Glutamatergic neuron (in vitro differentiated cells): ENCODE measurements at regions not wholly inside any gene's neighbourhood (a gene's known extent, or its start where the extent isn't known, plus 50 kb on each side); places are given as distances from the start of the nearest gene placed in this dataset.
"Not testable (repeated sequence)": the region's sequence is repeated elsewhere in the genome, so short reads cannot be mapped to it uniquely, and the experiment has no call there.

Experiments used
- DNase-seq: peaks from one replicate; pipeline ENCODE4 v3.0.0; 2022
- H3K27ac Mint-ChIP-seq: one replicate; pipeline ENCODE4 v1.8.0; 2020; ENCODE audit warnings: mild to moderate bottlenecking, mixed read lengths, inconsistent platforms; ENCODE audit not compliant: unreplicated experiment
- H3K27me3 Mint-ChIP-seq: one replicate; pipeline ENCODE4 v1.8.0; 2020; ENCODE audit warnings: mild to moderate bottlenecking, moderate library complexity, mixed read lengths, inconsistent platforms; ENCODE audit not compliant: unreplicated experiment
- H3K36me3 Mint-ChIP-seq: one replicate; pipeline ENCODE4 v1.8.0; 2020; ENCODE audit warnings: mild to moderate bottlenecking, mixed read lengths, inconsistent platforms; ENCODE audit not compliant: unreplicated experiment
- H3K4me1 Mint-ChIP-seq: one replicate; pipeline ENCODE4 v1.8.0; 2020; ENCODE audit warnings: mild to moderate bottlenecking, low read depth, mixed read lengths, inconsistent platforms; ENCODE audit not compliant: unreplicated experiment
- H3K4me3 Mint-ChIP-seq: one replicate; pipeline ENCODE4 v1.8.0; 2020; ENCODE audit warnings: mild to moderate bottlenecking, mixed read lengths, inconsistent platforms; ENCODE audit not compliant: unreplicated experiment
- H3K9me3 Mint-ChIP-seq: one replicate; pipeline ENCODE4 v1.8.0; 2020; ENCODE audit warnings: mild to moderate bottlenecking, moderate library complexity, mixed read lengths, inconsistent platforms; ENCODE audit not compliant: unreplicated experiment
- CTCF ChIP-seq: fragments of 200-600 bp; sonication (generic); IDR thresholded peaks from one replicate; pipeline ENCODE4 v1.5.0; 2021; ENCODE audit not compliant: partially characterized antibody, unreplicated experiment

DNA sequence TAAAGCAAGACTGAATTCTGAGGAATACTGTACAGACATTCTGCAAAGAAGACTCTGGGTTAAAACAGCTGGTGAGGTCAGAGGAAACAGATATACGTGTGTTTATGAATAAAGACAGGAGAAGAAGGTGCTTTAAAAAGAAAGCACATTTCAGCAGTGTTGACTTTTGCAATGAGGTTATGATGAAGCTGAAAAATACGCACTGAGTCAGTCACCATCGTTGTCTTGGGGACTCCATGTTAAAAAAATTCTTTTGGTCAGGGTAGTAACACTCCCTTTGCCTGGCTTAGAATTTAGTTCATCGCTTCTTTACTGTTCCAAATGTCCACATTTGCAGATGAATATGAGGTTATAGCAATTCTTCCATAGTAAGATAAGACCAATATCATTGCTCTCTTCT, 1049.0 kb downstream of the TSN start:
- Mint-ChIP-seq H3K36me3 (no peaks in the 10 kb centered on the region), H3K27me3 (no peaks in the 10 kb centered on the region), H3K4me3 (no peak overlapping the region), H3K9me3 (no peaks in the 10 kb centered on the region), H3K4me1 (no peaks in the 10 kb centered on the region), H3K27ac (no peak overlapping the region)
- no peak for TF ChIP-seq CTCF
- no peak for DNase-seq

DNA sequence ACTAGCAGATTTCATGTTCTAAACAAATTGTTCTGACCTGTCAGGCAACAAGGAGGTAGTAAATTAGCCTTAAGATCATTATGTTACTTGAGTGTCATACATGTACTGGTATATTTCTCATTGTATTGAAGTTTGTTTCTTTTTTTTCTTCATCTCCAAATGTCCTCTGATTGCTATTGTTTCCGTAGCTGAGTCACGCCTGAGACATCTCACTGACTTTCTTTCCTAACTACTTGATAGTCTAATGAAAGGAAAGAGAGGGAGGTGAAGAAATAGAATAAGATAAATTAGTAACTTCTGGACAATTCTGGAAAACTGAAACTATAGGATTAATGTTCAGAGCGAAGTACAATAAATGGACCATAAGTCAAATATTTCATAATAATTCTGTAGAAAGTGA, 1049.9 kb downstream of the TSN start:
- no peaks in the 10 kb centered on the region for H3K9me3 Mint-ChIP-seq
- H3K27ac Mint-ChIP-seq = no peak overlapping the region
- no peak for TF ChIP-seq CTCF
- H3K36me3 Mint-ChIP-seq = no peaks in the 10 kb centered on the region
- no peaks in the 10 kb centered on the region for H3K27me3 Mint-ChIP-seq
- no peak overlapping the region for H3K4me3 Mint-ChIP-seq
- H3K4me1 Mint-ChIP-seq = no peaks in the 10 kb centered on the region
- DNase-seq = no peak

- H3K4me3 Mint-ChIP-seq = no peak overlapping the region
- no peaks in the 10 kb centered on the region for H3K9me3 Mint-ChIP-seq
- H3K36me3 Mint-ChIP-seq = peaks cover 7% of the 10 kb centered on the region
- TF ChIP-seq CTCF = no peak
- no peak overlapping the region for H3K27ac Mint-ChIP-seq
- H3K4me1 Mint-ChIP-seq = no peaks in the 10 kb centered on the region
- no peak for DNase-seq
- H3K27me3 Mint-ChIP-seq = no peaks in the 10 kb centered on the region
These were observed 1053.0 kb downstream of the TSN start for GRCh38 chr2:122808286-122808969.

DNA sequence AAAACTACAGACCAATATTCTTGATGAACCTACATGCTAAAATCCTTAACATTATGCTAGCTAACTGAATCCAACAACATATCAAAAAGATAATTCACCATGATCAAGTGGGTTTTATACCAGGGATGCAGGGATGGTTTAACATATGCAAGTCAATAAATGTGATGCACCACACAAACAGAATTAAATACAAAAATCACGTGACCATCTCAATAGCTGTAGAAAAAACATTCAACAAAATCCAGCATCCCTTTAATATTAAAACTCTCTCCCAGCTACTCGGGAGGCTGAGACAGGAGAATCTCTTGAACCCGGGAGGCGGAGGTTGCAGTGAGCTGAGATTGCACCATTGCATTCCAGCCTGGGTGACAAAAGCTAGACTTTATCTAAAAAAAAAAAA, 1056.8 kb downstream of the TSN start:
- DNase-seq, H3K4me1 Mint-ChIP-seq, H3K4me3 Mint-ChIP-seq, H3K36me3 Mint-ChIP-seq, H3K27ac Mint-ChIP-seq, H3K27me3 Mint-ChIP-seq, H3K9me3 Mint-ChIP-seq: not testable (repeated sequence)

GRCh38 chr2:122815120-122815519, 1059.7 kb downstream of the TSN start:
- Mint-ChIP-seq H3K4me1 (no peaks in the 10 kb centered on the region), H3K27me3 (no peaks in the 10 kb centered on the region), H3K36me3 (peaks cover 7% of the 10 kb centered on the region), H3K4me3 (no peak overlapping the region), H3K9me3 (no peaks in the 10 kb centered on the region), H3K27ac (no peak overlapping the region)
- DNase-seq = no peak
- no peak for TF ChIP-seq CTCF

GRCh38 chr2:122816803-122817202, 1061.4 kb downstream of the TSN start:
- H3K27me3 Mint-ChIP-seq = no peaks in the 10 kb centered on the region
- H3K36me3 Mint-ChIP-seq = peaks cover 4% of the 10 kb centered on the region
- H3K4me3 Mint-ChIP-seq = no peak overlapping the region
- no peak for DNase-seq
- no peak overlapping the region for H3K27ac Mint-ChIP-seq
- no peaks in the 10 kb centered on the region for H3K9me3 Mint-ChIP-seq
- no peak for TF ChIP-seq CTCF
- no peaks in the 10 kb centered on the region for H3K4me1 Mint-ChIP-seq
